ENCODE measurements at regions not wholly inside any gene's neighbourhood (a gene's known extent, or its start where the extent isn't known, plus 50 kb on each side); places are given as distances from the start of the nearest gene placed in this dataset.
"Not testable (repeated sequence)": the region's sequence is repeated elsewhere in the genome, so short reads cannot be mapped to it uniquely, and the experiment has no call there.

- H3K4me3 ChIP-seq (replicated peaks in 1 of 3; ENCODE audit: insufficient read depth in 1 of 3, low read depth in 1 of 3, low read length in 3 of 3); H3K27me3 ChIP-seq (ENCODE audit: control insufficient read depth in 2 of 2, insufficient read depth in 2 of 2, low read length in 2 of 2); BruUV-seq (replicated peaks); DNase-seq (ENCODE audit: low read depth, low spot score); H3K4me2 ChIP-seq (ENCODE audit: insufficient read depth, low read length); H3K27ac ChIP-seq (ENCODE audit: insufficient read depth, low read depth, low read length); dilution Hi-C loops (cut with MboI; ENCODE audit: extremely low pct_ligation_motif_present, low sequenced_read_pairs); H3K4me1 ChIP-seq (ENCODE audit: control insufficient read depth, extremely low read depth, insufficient read depth, low read length); H3K9ac ChIP-seq (replicated peaks; ENCODE audit: extremely low read depth, insufficient read depth, low read length); H4K20me1 ChIP-seq (replicated peaks; ENCODE audit: control insufficient read depth, extremely low read depth, insufficient read depth, low read length); CTCF ChIA-PET; H3K79me2 ChIP-seq (ENCODE audit: control insufficient read depth, insufficient read depth, low read length); POLR2A ChIA-PET; FAIRE-seq; intact Hi-C loops (cut with micrococcal nuclease); H3K36me3 ChIP-seq (ENCODE audit: control insufficient read depth in 2 of 2, extremely low read depth in 1 of 2, insufficient read depth in 2 of 2, low read length in 2 of 2); H2AFZ ChIP-seq (ENCODE audit: low read depth, low read length); H3K9me3 ChIP-seq (replicated peaks; ENCODE audit: control insufficient read depth, insufficient read depth, low read length); H3K9me1 ChIP-seq (replicated peaks; ENCODE audit: control insufficient read depth, extremely low read depth, insufficient read depth, low read length): not testable (repeated sequence)
Measured at GRCh38 chr20:30164389-30164788, 1093.1 kb upstream of the DEFB115 start.

GRCh38 chr20:30167540-30167939, 1089.9 kb upstream of the DEFB115 start:
- Histone ChIP-seq H3K27me3 (ENCODE audit: control insufficient read depth in 2 of 2, insufficient read depth in 2 of 2, low read length in 2 of 2) (no peaks in the 10 kb centered on the region), H3K9ac (replicated peaks; ENCODE audit: extremely low read depth, insufficient read depth, low read length) (no peak overlapping the region), H3K4me3 (replicated peaks in 1 of 3; ENCODE audit: insufficient read depth in 1 of 3, low read depth in 1 of 3, low read length in 3 of 3) (no peak overlapping the region), H3K36me3 (ENCODE audit: control insufficient read depth in 2 of 2, extremely low read depth in 1 of 2, insufficient read depth in 2 of 2, low read length in 2 of 2) (no peaks in the 10 kb centered on the region), H3K27ac (ENCODE audit: insufficient read depth, low read depth, low read length) (no peak overlapping the region), H3K4me1 (ENCODE audit: control insufficient read depth, extremely low read depth, insufficient read depth, low read length) (no peaks in the 10 kb centered on the region), H3K4me2 (ENCODE audit: insufficient read depth, low read length) (no peak overlapping the region), H3K9me1 (replicated peaks; ENCODE audit: control insufficient read depth, extremely low read depth, insufficient read depth, low read length) (no peaks in the 10 kb centered on the region), H3K9me3 (replicated peaks; ENCODE audit: control insufficient read depth, insufficient read depth, low read length) (peaks cover 4% of the 10 kb centered on the region), H4K20me1 (replicated peaks; ENCODE audit: control insufficient read depth, extremely low read depth, insufficient read depth, low read length) (no peaks in the 10 kb centered on the region), H2AFZ (ENCODE audit: low read depth, low read length) (no peak overlapping the region), H3K79me2 (ENCODE audit: control insufficient read depth, insufficient read depth, low read length) (no peaks in the 10 kb centered on the region)
- ChIA-PET POLR2A (no interaction called here), CTCF (no interaction called here)
- BruUV-seq (replicated peaks), result no TSS peak
- TF ChIP-seq POLR2A (IDR thresholded peaks at IDR 0.05; ENCODE audit: low read depth, low read length), result no peak
- TF ChIP-seq EZH2 (IDR thresholded peaks at IDR 0.05; ENCODE audit: borderline replicate concordance, low read depth, low read length, severe bottlenecking), result no peak
- TF ChIP-seq MYC (IDR thresholded peaks at IDR 0.05; ENCODE audit: low read depth, low read length), result no peak
- TF ChIP-seq POLR2AphosphoS5 (IDR thresholded peaks at IDR 0.05; ENCODE audit: insufficient read depth, low read depth, low read length), result no peak
- TF ChIP-seq GATA2 (IDR thresholded peaks at IDR 0.05; ENCODE audit: insufficient read depth, insufficient read length, low read depth, low read length), result no peak
- TF ChIP-seq JUN (IDR thresholded peaks at IDR 0.05; ENCODE audit: borderline replicate concordance, insufficient read depth, insufficient read length, low read depth), result no peak
- no peak for TF ChIP-seq CTCF (IDR thresholded peaks at IDR 0.05; ENCODE audit: extremely low read depth in 1 of 2, insufficient read depth in 1 of 2, low read depth in 1 of 2, low read length in 2 of 2)
- TF ChIP-seq FOS (IDR thresholded peaks at IDR 0.05; ENCODE audit: borderline replicate concordance, insufficient read depth, low read length), result no peak
- TF ChIP-seq MAX (IDR thresholded peaks at IDR 0.05; ENCODE audit: insufficient read depth, insufficient read length), result no peak
- FAIRE-seq, result no peak
- no peak for DNase-seq (ENCODE audit: low read depth, low spot score)
- intact Hi-C loops (cut with micrococcal nuclease) (no loop called here), dilution Hi-C loops (cut with MboI; ENCODE audit: extremely low pct_ligation_motif_present, low sequenced_read_pairs) (no loop called here)
